ENCODE measurements at regions not wholly inside any gene's neighbourhood (a gene's known extent, or its start where the extent isn't known, plus 50 kb on each side); places are given as distances from the start of the nearest gene placed in this dataset.

GRCh38 chr10:30210296-30210695 lies 138.8 kb downstream of the MTPAP start:
- intact Hi-C loops (cut with DNase I; ENCODE audit: low total_unique reads): no loop called here
- TF ChIP-seq CTCF (IDR thresholded peaks at IDR 0.05) (no peak), POLR2A (IDR thresholded peaks at IDR 0.05) (no peak), EP300 (IDR thresholded peaks at IDR 0.05) (no peak), POLR2AphosphoS5 (IDR thresholded peaks at IDR 0.05) (no peak)
- H3K4me3 ChIP-seq: no peak overlapping the region
- no peak for DNase-seq
- 85 to 95% (median 89%) methylated on average over 4 of the region's 4 CpGs for WGBS, 5 donors
- no peaks in the 10 kb centered on the region for H3K27me3 ChIP-seq
- no peaks in the 10 kb centered on the region for H3K4me1 ChIP-seq
- no peaks in the 10 kb centered on the region for H3K36me3 ChIP-seq
- no peaks in the 10 kb centered on the region for H3K9me3 ChIP-seq
- H3K27ac ChIP-seq: no peak overlapping the region

- no peak for DNase-seq
- Histone ChIP-seq H3K27me3 (no peaks in the 10 kb centered on the region), H3K27ac (no peak overlapping the region), H3K36me3 (no peaks in the 10 kb centered on the region), H3K9me3 (peaks cover 0 to 8% (median 3%) of the 10 kb centered on the region in 4 donors), H3K4me3 (no peak overlapping the region), H3K4me1 (no peaks in the 10 kb centered on the region)
- 71 to 88% (median 83%) methylated on average over 2 of the region's 2 CpGs for WGBS, 5 donors
- intact Hi-C loops (cut with DNase I; ENCODE audit: low total_unique reads): no loop called here
- TF ChIP-seq EP300 (IDR thresholded peaks at IDR 0.05) (no peak), CTCF (IDR thresholded peaks at IDR 0.05) (no peak), POLR2AphosphoS5 (IDR thresholded peaks at IDR 0.05) (no peak), POLR2A (IDR thresholded peaks at IDR 0.05) (no peak)
These were observed 140.7 kb downstream of the MTPAP start for GRCh38 chr10:30208330-30208729.

- no peak for DNase-seq
- no peak for TF ChIP-seq POLR2A (IDR thresholded peaks at IDR 0.05)
- no peak for TF ChIP-seq EP300 (IDR thresholded peaks at IDR 0.05)
- no peak for TF ChIP-seq POLR2AphosphoS5 (IDR thresholded peaks at IDR 0.05)
- TF ChIP-seq CTCF (IDR thresholded peaks at IDR 0.05): no peak
- no peak overlapping the region for H3K27ac ChIP-seq
- no peak overlapping the region for H3K4me3 ChIP-seq
- no peaks in the 10 kb centered on the region for H3K36me3 ChIP-seq
- H3K27me3 ChIP-seq: no peaks in the 10 kb centered on the region
- 41 to 49% (median 42%) methylated on average over 10 of the region's 10 CpGs for WGBS, 5 donors
- no peaks in the 10 kb centered on the region for H3K4me1 ChIP-seq
- H3K9me3 ChIP-seq: peaks cover 0 to 12% (median 3%) of the 10 kb centered on the region in 4 donors
- intact Hi-C loops (cut with DNase I; ENCODE audit: low total_unique reads): no loop called here
These were observed 141.5 kb downstream of the MTPAP start for GRCh38 chr10:30207485-30208052.

- TF ChIP-seq POLR2AphosphoS5 (IDR thresholded peaks at IDR 0.05): no peak
- no peak for TF ChIP-seq EP300 (IDR thresholded peaks at IDR 0.05)
- TF ChIP-seq POLR2A (IDR thresholded peaks at IDR 0.05): no peak
- Histone ChIP-seq H3K4me3 (no peak overlapping the region), H3K27ac (no peak overlapping the region), H3K27me3 (peaks cover 0 to 19% (median 0%) of the 10 kb centered on the region in 3 donors), H3K36me3 (no peaks in the 10 kb centered on the region), H3K4me1 (no peaks in the 10 kb centered on the region), H3K9me3 (peaks cover 0 to 12% (median 3%) of the 10 kb centered on the region in 4 donors)
- DNase-seq: no peak
- 76 to 85% (median 78%) methylated on average over 4 of the region's 4 CpGs for WGBS, 5 donors
- intact Hi-C loops (cut with DNase I; ENCODE audit: low total_unique reads): no loop called here
These were observed 140.6 kb upstream of the JCAD start for GRCh38 chr10:30200017-30200415.

GRCh38 chr10:30199376-30200016 lies 140.1 kb upstream of the JCAD start:
- Histone ChIP-seq H3K9me3 (peaks cover 0 to 12% (median 3%) of the 10 kb centered on the region in 4 donors), H3K27me3 (peaks cover 0 to 19% (median 0%) of the 10 kb centered on the region in 3 donors), H3K4me3 (no peak overlapping the region), H3K4me1 (no peaks in the 10 kb centered on the region), H3K27ac (no peak overlapping the region), H3K36me3 (no peaks in the 10 kb centered on the region)
- intact Hi-C loops (cut with DNase I; ENCODE audit: low total_unique reads): no loop called here
- TF ChIP-seq EP300 (IDR thresholded peaks at IDR 0.05): no peak
- no peak for TF ChIP-seq CTCF (IDR thresholded peaks at IDR 0.05)
- no peak for TF ChIP-seq POLR2A (IDR thresholded peaks at IDR 0.05)
- no peak for TF ChIP-seq POLR2AphosphoS5 (IDR thresholded peaks at IDR 0.05)
- no peak for DNase-seq
- WGBS, 5 donors: 59 to 66% (median 65%) methylated on average over 6 of the region's 6 CpGs

Data from stomach (tissue), 8 donors.